Kidney (tissue), 13 donors: ENCODE measurements at regions not wholly inside any gene's neighbourhood (a gene's known extent, or its start where the extent isn't known, plus 50 kb on each side); places are given as distances from the start of the nearest gene placed in this dataset.

Source experiments
- DNase-seq, 5 donors: peaks; one replicate each; pipeline ENCODE4 v3.0.0-alpha.2; 2013 to 2020
- FAIRE-seq: peaks from 2 replicates; lab custom pipeline; 2012; peaks lifted over from hg19 to GRCh38; lab: Jason Lieb, UNC
- H3K27ac ChIP-seq, 2 donors: one replicate each; pipeline ENCODE4 v1.7.0; 2013; ENCODE audit warnings: low read depth in 2 of 2, low read length in 2 of 2, inconsistent platforms in 1 of 2
- H3K27me3 ChIP-seq: one replicate; pipeline ENCODE4 v1.7.1; 2013; ENCODE audit warnings: low read length, inconsistent platforms; ENCODE audit not compliant: control insufficient read depth, insufficient read depth
- H3K36me3 ChIP-seq, 3 donors: one replicate each; pipeline versions ENCODE4 v1.7.0 to v1.7.1; 2013; ENCODE audit warnings: low read length in 3 of 3, control low read depth in 1 of 3, inconsistent platforms in 1 of 3; ENCODE audit not compliant: insufficient read depth in 3 of 3, control insufficient read depth in 2 of 3
- H3K4me1 ChIP-seq, 3 donors: one replicate each; pipeline versions ENCODE4 v1.7.0 to v1.7.1; 2013; ENCODE audit warnings: low read length in 3 of 3, inconsistent platforms in 1 of 3, low read depth in 1 of 3; ENCODE audit not compliant: control insufficient read depth in 2 of 3, insufficient read depth in 2 of 3
- H3K4me3 ChIP-seq, 3 donors: one replicate each; pipeline versions ENCODE4 v1.7.0 to v1.8.1; 2013; ENCODE audit warnings: low read length in 3 of 3, control low read depth in 1 of 3, inconsistent platforms in 1 of 3
- H3K9ac ChIP-seq, 3 donors: one replicate each; pipeline versions ENCODE4 v1.7.0 to v1.7.1; 2013; ENCODE audit warnings: low read length in 3 of 3, control low read depth in 1 of 3, inconsistent platforms in 1 of 3
- H3K9me3 ChIP-seq, 3 donors: one replicate each; pipeline versions ENCODE4 v1.7.0 to v1.7.1; 2013; ENCODE audit warnings: low read length in 3 of 3, control low read depth in 1 of 3, inconsistent platforms in 1 of 3; ENCODE audit not compliant: control insufficient read depth in 2 of 3, insufficient read depth in 1 of 3
- CTCF ChIP-seq: IDR thresholded peaks from 3 replicates; pipeline ENCODE4 v1.5.1; 2012; ENCODE audit warnings: mild to moderate bottlenecking, moderate library complexity, borderline replicate concordance; ENCODE audit not compliant: insufficient read depth; ENCODE audit errors: extremely low read depth
- intact Hi-C: fragments of 100-400 bp; cut with DNase I; formaldehyde crosslinking; loops from one replicate; pipeline ENCODE4 v1.11.1; 2022
- donor health status: control.
- donor health status: control.
- donor health status: control.
- donor health status: control.
- donor health status: control.
- donor health status: DM: yes; HTN: yes; CAD: no.
- donor health status: Normal renal cell carcinoma (clear cell type).

GRCh38 chr9:134494905-134495304 lies 146.7 kb upstream of the COL5A1 start:
- FAIRE-seq (no peak), DNase-seq (peak in 2 of 5 donors; percentile 28 to 43)
- Histone ChIP-seq H3K27ac (no peak overlapping the region), H3K9me3 (no peaks in the 10 kb centered on the region), H3K4me3 (no peak overlapping the region), H3K9ac (no peak overlapping the region), H3K4me1 (no peaks in the 10 kb centered on the region), H3K27me3 (no peaks in the 10 kb centered on the region), H3K36me3 (no peaks in the 10 kb centered on the region)
- intact Hi-C loops: no loop called here
- TF ChIP-seq CTCF: no peak

GRCh38 chr9:134495881-134496412 lies 145.7 kb upstream of the COL5A1 start:
- no peak for TF ChIP-seq CTCF
- no peaks in the 10 kb centered on the region for H3K36me3 ChIP-seq
- no peak overlapping the region for H3K27ac ChIP-seq
- H3K9me3 ChIP-seq: no peaks in the 10 kb centered on the region
- H3K4me1 ChIP-seq: no peaks in the 10 kb centered on the region
- FAIRE-seq: no peak
- DNase-seq: no peak
- H3K9ac ChIP-seq: no peak overlapping the region
- no peak overlapping the region for H3K4me3 ChIP-seq
- intact Hi-C loops: no loop called here
- no peaks in the 10 kb centered on the region for H3K27me3 ChIP-seq

- Histone ChIP-seq H3K27me3 (peaks cover 3% of the 10 kb centered on the region), H3K36me3 (no peaks in the 10 kb centered on the region), H3K9me3 (no peaks in the 10 kb centered on the region), H3K4me1 (no peaks in the 10 kb centered on the region), H3K9ac (no peak overlapping the region), H3K27ac (no peak overlapping the region), H3K4me3 (no peak overlapping the region)
- peak in 2 of 5 donors; percentile 21 to 65 for DNase-seq
- FAIRE-seq: no peak
- TF ChIP-seq CTCF: no peak
- intact Hi-C loops: no loop called here
Measured at GRCh38 chr9:134496413-134497282, 145.0 kb upstream of the COL5A1 start.
